Mesothelial cell of epicardium (in vitro differentiated cells): ENCODE measurements at regions not wholly inside any gene's neighbourhood (a gene's known extent, or its start where the extent isn't known, plus 50 kb on each side); places are given as distances from the start of the nearest gene placed in this dataset.

Source experiments
- DNase-seq, 2 experiments: peaks; one replicate each; pipeline ENCODE4 v3.0.0; 2021; ENCODE audit warnings: low spot score in 2 of 2; ENCODE audit not compliant: unreplicated experiment in 2 of 2
- H3K27ac Mint-ChIP-seq: 2 replicates; pipeline ENCODE4 v1.8.0; 2021; ENCODE audit warnings: mixed read lengths
- H3K27me3 Mint-ChIP-seq: 2 replicates; pipeline ENCODE4 v1.8.0; 2021; ENCODE audit warnings: low read depth, mixed read lengths
- H3K36me3 Mint-ChIP-seq: 2 replicates; pipeline ENCODE4 v1.8.0; 2021; ENCODE audit warnings: mixed read lengths
- H3K4me1 Mint-ChIP-seq: 2 replicates; pipeline ENCODE4 v1.8.0; 2021; ENCODE audit warnings: mixed read lengths
- H3K4me3 Mint-ChIP-seq: 2 replicates; pipeline ENCODE4 v1.8.0; 2021; ENCODE audit warnings: mild to moderate bottlenecking, moderate library complexity, mixed read lengths
- H3K9me3 Mint-ChIP-seq: 2 replicates; pipeline ENCODE4 v1.8.0; 2021; ENCODE audit warnings: mixed read lengths
- TF ChIP-seq, protein P1 (sequence below): fragments of 200-600 bp; sonication (generic); IDR thresholded peaks from one replicate; pipeline ENCODE4 v1.5.0; 2021; ENCODE audit warnings: antibody characterized with exemption; ENCODE audit not compliant: unreplicated experiment

DNA sequence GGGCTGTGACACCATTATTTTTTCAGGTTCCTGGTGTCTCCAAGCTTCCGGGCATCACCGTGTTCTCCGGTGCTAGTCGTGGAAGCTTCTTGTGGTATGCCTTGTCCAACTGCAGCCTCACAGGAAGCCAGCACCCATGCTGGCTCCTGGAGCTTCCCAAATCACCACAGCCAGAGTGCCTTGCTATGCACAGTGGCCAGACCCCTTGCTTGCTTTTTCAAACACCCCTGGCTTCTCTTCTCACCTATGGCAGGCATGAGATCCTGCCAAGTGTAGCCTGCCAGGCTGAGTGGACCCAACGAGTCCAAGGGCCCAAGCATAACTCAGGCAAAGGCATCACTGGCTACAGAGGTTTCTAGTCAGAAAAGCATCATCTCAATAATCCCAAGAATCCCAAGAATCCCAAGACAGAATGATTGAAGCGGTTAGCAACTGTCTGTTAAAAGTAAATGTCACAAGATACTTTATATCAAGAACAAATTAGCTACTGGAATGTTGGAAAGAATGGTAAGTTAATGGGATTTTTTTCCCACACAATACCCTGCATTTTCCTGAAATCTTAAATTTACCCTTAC lies 1522.9 kb downstream of the PCDH18 start:
- Mint-ChIP-seq H3K27me3 (no peaks in the 10 kb centered on the region), H3K4me3 (no peak overlapping the region), H3K36me3 (no peaks in the 10 kb centered on the region), H3K27ac (no peak overlapping the region), H3K4me1 (peaks cover 16% of the 10 kb centered on the region), H3K9me3 (peaks cover 3% of the 10 kb centered on the region)
- no peak for DNase-seq
- TF ChIP-seq, protein P1, sequence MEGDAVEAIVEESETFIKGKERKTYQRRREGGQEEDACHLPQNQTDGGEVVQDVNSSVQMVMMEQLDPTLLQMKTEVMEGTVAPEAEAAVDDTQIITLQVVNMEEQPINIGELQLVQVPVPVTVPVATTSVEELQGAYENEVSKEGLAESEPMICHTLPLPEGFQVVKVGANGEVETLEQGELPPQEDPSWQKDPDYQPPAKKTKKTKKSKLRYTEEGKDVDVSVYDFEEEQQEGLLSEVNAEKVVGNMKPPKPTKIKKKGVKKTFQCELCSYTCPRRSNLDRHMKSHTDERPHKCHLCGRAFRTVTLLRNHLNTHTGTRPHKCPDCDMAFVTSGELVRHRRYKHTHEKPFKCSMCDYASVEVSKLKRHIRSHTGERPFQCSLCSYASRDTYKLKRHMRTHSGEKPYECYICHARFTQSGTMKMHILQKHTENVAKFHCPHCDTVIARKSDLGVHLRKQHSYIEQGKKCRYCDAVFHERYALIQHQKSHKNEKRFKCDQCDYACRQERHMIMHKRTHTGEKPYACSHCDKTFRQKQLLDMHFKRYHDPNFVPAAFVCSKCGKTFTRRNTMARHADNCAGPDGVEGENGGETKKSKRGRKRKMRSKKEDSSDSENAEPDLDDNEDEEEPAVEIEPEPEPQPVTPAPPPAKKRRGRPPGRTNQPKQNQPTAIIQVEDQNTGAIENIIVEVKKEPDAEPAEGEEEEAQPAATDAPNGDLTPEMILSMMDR = no peak

GRCh38 chr4:136007991-136008390 lies 1524.3 kb downstream of the PCDH18 start:
- H3K36me3 Mint-ChIP-seq = no peaks in the 10 kb centered on the region
- no peak overlapping the region for H3K4me3 Mint-ChIP-seq
- no peaks in the 10 kb centered on the region for H3K9me3 Mint-ChIP-seq
- TF ChIP-seq, protein P1 = no peak
- no peaks in the 10 kb centered on the region for H3K27me3 Mint-ChIP-seq
- peaks cover 15% of the 10 kb centered on the region for H3K4me1 Mint-ChIP-seq
- DNase-seq = no peak
- no peak overlapping the region for H3K27ac Mint-ChIP-seq

GRCh38 chr4:136002316-136002715 lies 1530.0 kb downstream of the PCDH18 start:
- Mint-ChIP-seq H3K27me3 (no peaks in the 10 kb centered on the region), H3K4me1 (no peaks in the 10 kb centered on the region)

DNA sequence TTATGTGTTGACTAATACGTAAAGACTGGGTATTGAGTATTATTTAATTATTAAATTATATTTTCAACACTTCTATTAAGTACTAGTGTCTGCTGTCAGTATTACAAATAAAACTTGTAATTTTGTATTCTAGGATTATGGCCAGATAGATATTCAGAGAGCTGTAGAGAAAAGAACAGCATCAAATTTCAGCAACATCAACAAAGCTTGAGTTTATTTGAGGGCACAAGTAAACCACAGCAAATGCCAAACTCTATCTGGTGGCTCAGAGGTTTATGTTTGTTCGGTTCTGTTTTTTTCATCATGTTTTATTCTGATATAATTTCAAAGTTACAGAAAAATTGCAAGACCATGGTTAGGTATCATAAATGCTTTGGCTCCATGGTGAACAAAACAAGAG lies 1530.5 kb downstream of the PCDH18 start:
- H3K27me3 Mint-ChIP-seq = no peaks in the 10 kb centered on the region
- TF ChIP-seq, protein P1 = no peak
- no peaks in the 10 kb centered on the region for H3K9me3 Mint-ChIP-seq
- H3K27ac Mint-ChIP-seq = no peak overlapping the region
- H3K4me1 Mint-ChIP-seq = no peaks in the 10 kb centered on the region
- H3K4me3 Mint-ChIP-seq = no peak overlapping the region
- H3K36me3 Mint-ChIP-seq = no peaks in the 10 kb centered on the region
- DNase-seq = no peak

More at GRCh38 chr4:136002316-136002715, 1530.0 kb downstream of the PCDH18 start:
- no peak overlapping the region for H3K27ac Mint-ChIP-seq
- TF ChIP-seq, protein P1 = no peak
- H3K9me3 Mint-ChIP-seq = no peaks in the 10 kb centered on the region
- H3K4me3 Mint-ChIP-seq = no peak overlapping the region
- no peak for DNase-seq
- no peaks in the 10 kb centered on the region for H3K36me3 Mint-ChIP-seq

- Mint-ChIP-seq H3K9me3 (no peaks in the 10 kb centered on the region), H3K4me1 (no peaks in the 10 kb centered on the region), H3K27me3 (no peaks in the 10 kb centered on the region), H3K27ac (no peak overlapping the region), H3K36me3 (no peaks in the 10 kb centered on the region), H3K4me3 (no peak overlapping the region)
- DNase-seq = no peak
- TF ChIP-seq, protein P1 = no peak
Measured at GRCh38 chr4:136000246-136000645, 1532.0 kb downstream of the PCDH18 start.

- Mint-ChIP-seq H3K4me1 (no peaks in the 10 kb centered on the region), H3K27ac (no peak overlapping the region), H3K27me3 (no peaks in the 10 kb centered on the region), H3K9me3 (no peaks in the 10 kb centered on the region), H3K36me3 (no peaks in the 10 kb centered on the region), H3K4me3 (no peak overlapping the region)
- DNase-seq = no peak
- TF ChIP-seq, protein P1 = no peak
Measured at GRCh38 chr4:135994360-135994759, 1537.9 kb downstream of the PCDH18 start.
